A549 (cell line): ENCODE measurements at regions not wholly inside any gene's neighbourhood (a gene's known extent, or its start where the extent isn't known, plus 50 kb on each side); places are given as distances from the start of the nearest gene placed in this dataset.

Experiments
- ATAC-seq, 2 experiments: fragments of 200-7000 bp in 1 of 2; fragments of >200 bp in 1 of 2; cut with Nextera tagmentation in 1 of 2; cut with Tn5 transposase in 1 of 2; 3 replicates each; pipeline versions ENCODE4 v1.8.0 to v1.9.1; 2018 to 2020; ENCODE audit warnings: mild to moderate bottlenecking in 1 of 2, moderate library complexity in 1 of 2
- CTCF ChIA-PET: fragments of 300-600 bp; sonication (Branson Sonifier 250); formaldehyde crosslinking; extraction: SDS; loops from one replicate; lab custom pipeline; 2021; ENCODE audit warnings: antibody characterized with exemption, inconsistent platforms; lab: Yijun Ruan, JAX
- POLR2A ChIA-PET: fragments of 350-600 bp; formaldehyde crosslinking; extraction: SDS; loops from one replicate; lab custom pipeline; 2021; ENCODE audit warnings: antibody characterized with exemption, inconsistent platforms; lab: Yijun Ruan, JAX
- DNase-seq, 2 experiments: peaks; one replicate each; pipeline versions ENCODE4 v3.0.0 to v3.0.0-alpha.2; 2011 to 2016; ENCODE audit warnings: low read depth in 1 of 2, low spot score in 1 of 2
- FAIRE-seq: peaks from 2 replicates; lab custom pipeline; 2011; peaks lifted over from hg19 to GRCh38; lab: Jason Lieb, UNC
- H3K27ac ChIP-seq, 2 experiments: fragments of >200 bp; sonication (Bioruptor Twin); formaldehyde crosslinking; 3 replicates each; pipeline ENCODE4 v1.5.1; 2016 to 2017
- H3K4me1 ChIP-seq: fragments of >200 bp; sonication (Bioruptor Twin); formaldehyde crosslinking; 3 replicates; pipeline ENCODE4 v1.6.1; 2016
- H3K4me2 ChIP-seq: fragments of >200 bp; sonication (Bioruptor Twin); formaldehyde crosslinking; 3 replicates; pipeline ENCODE4 v1.6.1; 2016
- H3K4me3 ChIP-seq: fragments of >200 bp; sonication (Bioruptor Twin); formaldehyde crosslinking; 3 replicates; pipeline ENCODE4 v1.5.1; 2016
- H3K9me3 ChIP-seq: fragments of >200 bp; sonication (Bioruptor Twin); formaldehyde crosslinking; 3 replicates; pipeline ENCODE4 v1.6.1; 2016
- CBX2 ChIP-seq: fragments of 200-600 bp; sonication (generic); IDR thresholded peaks from 2 replicates; pipeline ENCODE4 v1.6.1; 2016; ENCODE audit warnings: low read depth, mild to moderate bottlenecking, borderline replicate concordance
- CHD2 ChIP-seq: fragments of 150-350 bp; IDR thresholded peaks from 2 replicates; pipeline ENCODE4 v1.6.1; 2014; ENCODE audit warnings: low read length; ENCODE audit not compliant: partially characterized antibody
- CHD4 ChIP-seq: fragments of 200-600 bp; sonication (generic); IDR thresholded peaks from 2 replicates; pipeline ENCODE4 v1.6.1; 2016; ENCODE audit warnings: antibody characterized with exemption, mild to moderate bottlenecking, borderline replicate concordance
- E2F6 ChIP-seq: IDR thresholded peaks from 2 replicates; pipeline ENCODE4 v1.6.1; 2012; ENCODE audit warnings: low read depth, borderline replicate concordance
- EHF ChIP-seq: fragments of 250-450 bp; sonication (Bioruptor Pico); IDR thresholded peaks from 2 replicates; pipeline ENCODE4 v1.5.0; 2020; ENCODE audit warnings: mild to moderate bottlenecking
- EHMT2 ChIP-seq: fragments of 200-600 bp; sonication (generic); IDR thresholded peaks from 2 replicates; pipeline ENCODE4 v1.6.1; 2016; ENCODE audit warnings: antibody characterized with exemption, low read depth, mild to moderate bottlenecking, moderate library complexity
- FOSB ChIP-seq: fragments of 250-450 bp; sonication (Bioruptor Pico); IDR thresholded peaks from 2 replicates; pipeline ENCODE4 v1.5.0; 2020; ENCODE audit warnings: mild to moderate bottlenecking, moderate library complexity
- FOSL2 ChIP-seq, 2 experiments: fragments of 450-650 bp in 1 of 2; fragments of >200 bp in 1 of 2; sonication (Bioruptor Twin) in 1 of 2; formaldehyde crosslinking; IDR thresholded peaks; 2 replicates each; pipeline versions ENCODE4 v1.5.0 to v1.6.1; 2016 to 2020; ENCODE audit warnings: mild to moderate bottlenecking in 1 of 2, moderate library complexity in 1 of 2
- GATA3 ChIP-seq: IDR thresholded peaks from 2 replicates; pipeline ENCODE4 v1.6.1; 2012; ENCODE audit warnings: borderline replicate concordance
- HES2 ChIP-seq: fragments of >200 bp; sonication (Bioruptor Twin); formaldehyde crosslinking; IDR thresholded peaks from 2 replicates; pipeline ENCODE4 v1.6.1; 2016
- HMGXB4 ChIP-seq: fragments of 250-450 bp; sonication (Bioruptor Pico); IDR thresholded peaks from 2 replicates; pipeline ENCODE4 v1.5.0; 2021; ENCODE audit warnings: mild to moderate bottlenecking, moderate library complexity, borderline replicate concordance
- HOXA7 ChIP-seq: fragments of 250-450 bp; sonication (Bioruptor Pico); IDR thresholded peaks from 2 replicates; pipeline ENCODE4 v1.5.0; 2020; ENCODE audit warnings: mild to moderate bottlenecking, moderate library complexity
- HOXB13 ChIP-seq: fragments of 250-450 bp; sonication (Bioruptor Pico); IDR thresholded peaks from 2 replicates; pipeline ENCODE4 v1.5.0; 2020; ENCODE audit warnings: low read depth, mild to moderate bottlenecking, moderate library complexity
- JUN ChIP-seq, 2 experiments: fragments of >200 bp; sonication (Bioruptor Twin); formaldehyde crosslinking; IDR thresholded peaks; 2 replicates in 1 of 2; 3 replicates in 1 of 2; pipeline ENCODE4 v1.6.1; 2016 to 2017
- KDM5A ChIP-seq: fragments of 200-600 bp; sonication (generic); IDR thresholded peaks from 2 replicates; pipeline ENCODE4 v1.6.1; 2016; ENCODE audit warnings: antibody characterized with exemption, mild to moderate bottlenecking
- MAFK ChIP-seq: fragments of 450-650 bp; IDR thresholded peaks from 2 replicates; pipeline ENCODE4 v1.6.1; 2014; ENCODE audit not compliant: partially characterized antibody
- MAX ChIP-seq: IDR thresholded peaks from 2 replicates; pipeline ENCODE4 v1.6.1; 2012
- MAZ ChIP-seq: fragments of 150-350 bp; IDR thresholded peaks from 2 replicates; pipeline ENCODE4 v1.6.1; 2014; ENCODE audit warnings: antibody characterized with exemption, low read depth, low read length, borderline replicate concordance
- NFE2L2 ChIP-seq: fragments of 150-350 bp; conservative IDR thresholded peaks from 2 replicates; pipeline ENCODE4 v1.6.1; 2014; ENCODE audit warnings: low read length
- PHF8 ChIP-seq: fragments of 200-600 bp; sonication (generic); IDR thresholded peaks from 2 replicates; pipeline ENCODE4 v1.6.1; 2016; ENCODE audit warnings: low read depth, mild to moderate bottlenecking, antibody characterized with exemption, moderate library complexity, borderline replicate concordance
- RAD21 ChIP-seq, 2 experiments: fragments of >200 bp in 1 of 2; sonication (Bioruptor Twin) in 1 of 2; formaldehyde crosslinking in 1 of 2; IDR thresholded peaks in 1 of 2; conservative IDR thresholded peaks in 1 of 2; 2 replicates in 1 of 2; 3 replicates in 1 of 2; pipeline ENCODE4 v1.6.1; 2012 to 2018; ENCODE audit warnings: inconsistent platforms in 1 of 2
- RCOR1 ChIP-seq: fragments of 150-350 bp; IDR thresholded peaks from 2 replicates; pipeline ENCODE4 v1.6.1; 2014; ENCODE audit warnings: antibody characterized with exemption, low read length, low read depth
- REST ChIP-seq: fragments of 200-600 bp; sonication (generic); IDR thresholded peaks from 2 replicates; pipeline ENCODE4 v1.6.1; 2016; ENCODE audit warnings: antibody characterized with exemption, mild to moderate bottlenecking, moderate library complexity
- RFX5 ChIP-seq: fragments of 450-650 bp; IDR thresholded peaks from 2 replicates; pipeline ENCODE4 v1.7.1; 2014; ENCODE audit warnings: antibody characterized with exemption, mild to moderate bottlenecking, moderate library complexity
- SMC3 ChIP-seq: fragments of >200 bp; sonication (Bioruptor Twin); formaldehyde crosslinking; IDR thresholded peaks from 3 replicates; pipeline ENCODE4 v1.6.1; 2018; ENCODE audit warnings: inconsistent platforms
- SREBF2 ChIP-seq: fragments of 450-650 bp; IDR thresholded peaks from 2 replicates; pipeline ENCODE4 v1.6.1; 2014; ENCODE audit warnings: mild to moderate bottlenecking, moderate library complexity
- ZC3H11A ChIP-seq: fragments of 450-650 bp; IDR thresholded peaks from 2 replicates; pipeline ENCODE4 v1.6.1; 2014; ENCODE audit warnings: antibody characterized with exemption, mild to moderate bottlenecking
- ZFP36 ChIP-seq: fragments of 450-650 bp; IDR thresholded peaks from 2 replicates; pipeline ENCODE4 v1.6.1; 2014; ENCODE audit warnings: borderline replicate concordance; ENCODE audit not compliant: partially characterized antibody
- ZNF302 ChIP-seq: fragments of 250-450 bp; sonication (Bioruptor Pico); IDR thresholded peaks from 2 replicates; pipeline ENCODE4 v1.9.0; 2021; ENCODE audit warnings: inconsistent platforms, mild to moderate bottlenecking, moderate library complexity
- ZSCAN20 ChIP-seq: fragments of 250-450 bp; sonication (Bioruptor Pico); IDR thresholded peaks from 2 replicates; pipeline ENCODE4 v1.8.0; 2022; ENCODE audit warnings: mild to moderate bottlenecking, moderate library complexity
- WGBS: methylation state at CpG from one replicate; pipeline ENCODE4 v1.1.6; 2017; ENCODE audit errors: missing lambda C conversion rate; 5-methylcytosine and 5-hydroxymethylcytosine counted together

- peaks cover 3% of the 10 kb centered on the region; the same call in 2 of the 3 replicates for H3K4me1 ChIP-seq
- ChIA-PET CTCF (interaction anchor here (1.0 to 1.2 kb wide), 2 partner anchors 9 to 32 kb away, joined by 3 read pairs; no protein-coding TSS in a partner anchor), POLR2A (no interaction called here)
- H3K9me3 ChIP-seq = no peaks in the 10 kb centered on the region
- no peak overlapping the region for H3K27ac ChIP-seq
- TF ChIP-seq CHD4 = no peak
- TF ChIP-seq RCOR1 = no peak
- no peak for TF ChIP-seq MAFK
- no peak for TF ChIP-seq CBX2
- no peak for TF ChIP-seq MAX
- no peak for TF ChIP-seq JUN (IDR thresholded peaks at IDR 0.05)
- TF ChIP-seq NFE2L2 = no peak
- no peak for TF ChIP-seq HMGXB4
- no peak for TF ChIP-seq EHMT2
- TF ChIP-seq SMC3 = no peak
- TF ChIP-seq PHF8 = no peak
- TF ChIP-seq ZNF302 (CRISPR knock-in tag) = no peak
- no peak for TF ChIP-seq EHF (CRISPR knock-in tag)
- TF ChIP-seq RFX5 = no peak
- TF ChIP-seq, all 56 proteins: peak for 0
- ATAC-seq (no peak; a peak in 1 of 6 replicates), FAIRE-seq (no peak), DNase-seq (peak in 1 of 2 experiments; percentile 11)
- no peak overlapping the region for H3K4me3 ChIP-seq
- H3K4me2 ChIP-seq = no peak overlapping the region
- WGBS = 80% methylated on average over 18 of the region's 18 CpGs
These were observed 67.1 kb upstream of the MAP4K4 start for GRCh38 chr2:101630224-101630949.

- Histone ChIP-seq H3K4me1 (peaks cover 4% of the 10 kb centered on the region; the same call in 2 of the 3 replicates), H3K4me3 (no peak overlapping the region), H3K9me3 (no peaks in the 10 kb centered on the region), H3K27ac (no peak overlapping the region), H3K4me2 (no peak overlapping the region)
- no peak for FAIRE-seq
- ATAC-seq = no peak
- WGBS = 94% methylated on average over 16 of the region's 16 CpGs
- DNase-seq = no peak
- CTCF ChIA-PET = no interaction called here
- no peak for TF ChIP-seq FOSL2 (IDR thresholded peaks at IDR 0.05)
- no peak for TF ChIP-seq FOSL2 (CRISPR knock-in tag; IDR thresholded peaks at IDR 0.05)
- TF ChIP-seq ZSCAN20 (CRISPR knock-in tag) = no peak
- no peak for TF ChIP-seq ZC3H11A
- TF ChIP-seq RAD21 (conservative IDR thresholded peaks at IDR 0.05 in 1 of 2, IDR thresholded peaks at IDR 0.05 in 1 of 2) = no peak
- no peak for TF ChIP-seq CHD2
- TF ChIP-seq KDM5A = no peak
- TF ChIP-seq HOXA7 = no peak
- TF ChIP-seq SMC3 = no peak
- TF ChIP-seq MAZ = no peak
- TF ChIP-seq REST = no peak
- TF ChIP-seq FOSB (CRISPR knock-in tag) = no peak
- TF ChIP-seq GATA3 = no peak
- no peak for TF ChIP-seq HES2
- no peak for TF ChIP-seq HOXB13 (CRISPR knock-in tag)
- TF ChIP-seq ZFP36 = no peak
- TF ChIP-seq E2F6 = no peak
- no peak for TF ChIP-seq HMGXB4
- no peak for TF ChIP-seq SREBF2
- no peak for TF ChIP-seq JUN (IDR thresholded peaks at IDR 0.05)
- no peak for TF ChIP-seq RFX5
- POLR2A ChIA-PET = no interaction called here
These were observed 69.5 kb upstream of the MAP4K4 start for GRCh38 chr2:101628030-101628392.
